ENCODE measurements at regions not wholly inside any gene's neighbourhood (a gene's known extent, or its start where the extent isn't known, plus 50 kb on each side); places are given as distances from the start of the nearest gene placed in this dataset.

- no peak for DNase-seq (ENCODE audit: extremely low read depth in 1 of 11, low read depth in 9 of 11, low spot score in 4 of 11)
Measured at GRCh38 chr11:110379936-110380335, 49.8 kb upstream of the FDX1 start.

Data from renal cortex interstitium (tissue), 11 donors.